Stimulated activated naive CD8-positive, alpha-beta T cell treated with anti-CD3 and anti-CD28 coated beads, Interleukin-15, Interleukin-2, amounts not matched to agents 100 ng/mL and 50 ng/mL, for 24 hours (primary cell): ENCODE measurements at regions not wholly inside any gene's neighbourhood (a gene's known extent, or its start where the extent isn't known, plus 50 kb on each side); places are given as distances from the start of the nearest gene placed in this dataset.
"Not testable (repeated sequence)": the region's sequence is repeated elsewhere in the genome, so short reads cannot be mapped to it uniquely, and the experiment has no call there.

ENCODE experiments used
- H3K27ac Mint-ChIP-seq: one replicate; pipeline ENCODE4 v1.8.0; 2021; ENCODE audit warnings: mild to moderate bottlenecking, mixed read lengths
- H3K27me3 Mint-ChIP-seq: one replicate; pipeline ENCODE4 v1.8.0; 2021; ENCODE audit warnings: mixed read lengths
- H3K36me3 Mint-ChIP-seq: one replicate; pipeline ENCODE4 v1.8.0; 2021; ENCODE audit warnings: low read depth, mixed read lengths
- H3K4me1 Mint-ChIP-seq: one replicate; pipeline ENCODE4 v1.8.0; 2021; ENCODE audit warnings: low read depth, mixed read lengths
- H3K4me3 Mint-ChIP-seq: one replicate; pipeline ENCODE4 v1.8.0; 2021; ENCODE audit warnings: mild to moderate bottlenecking, mixed read lengths
- H3K9me3 Mint-ChIP-seq: one replicate; pipeline ENCODE4 v1.8.0; 2021; ENCODE audit warnings: mixed read lengths

GRCh38 chr13:65336916-65337315, 1893.2 kb downstream of the PCDH9 start:
- Mint-ChIP-seq H3K4me3 (no peak overlapping the region), H3K4me1 (no peaks in the 10 kb centered on the region), H3K9me3 (peaks cover 5% of the 10 kb centered on the region), H3K27me3 (no peaks in the 10 kb centered on the region), H3K27ac (no peak overlapping the region), H3K36me3 (no peaks in the 10 kb centered on the region)

- peaks cover 5% of the 10 kb centered on the region for H3K9me3 Mint-ChIP-seq
- H3K36me3 Mint-ChIP-seq, result no peaks in the 10 kb centered on the region
- no peaks in the 10 kb centered on the region for H3K4me1 Mint-ChIP-seq
- no peaks in the 10 kb centered on the region for H3K27me3 Mint-ChIP-seq
- H3K27ac Mint-ChIP-seq, result no peak overlapping the region
- H3K4me3 Mint-ChIP-seq, result no peak overlapping the region
Observed at GRCh38 chr13:65336087-65336749, 1893.9 kb downstream of the PCDH9 start.

- no peaks in the 10 kb centered on the region for H3K4me1 Mint-ChIP-seq
- H3K27ac Mint-ChIP-seq, result no peak overlapping the region
- no peaks in the 10 kb centered on the region for H3K36me3 Mint-ChIP-seq
- H3K27me3 Mint-ChIP-seq, result no peaks in the 10 kb centered on the region
- H3K4me3 Mint-ChIP-seq, result no peak overlapping the region
- peaks cover 9% of the 10 kb centered on the region for H3K9me3 Mint-ChIP-seq
Observed at GRCh38 chr13:65330691-65331090, 1899.4 kb downstream of the PCDH9 start.

- Mint-ChIP-seq H3K4me3 (no peak overlapping the region), H3K9me3 (peaks cover 9% of the 10 kb centered on the region), H3K27ac (no peak overlapping the region), H3K27me3 (no peaks in the 10 kb centered on the region), H3K36me3 (no peaks in the 10 kb centered on the region), H3K4me1 (no peaks in the 10 kb centered on the region)
Observed at GRCh38 chr13:65330287-65330686, 1899.8 kb downstream of the PCDH9 start.

- H3K27me3 Mint-ChIP-seq, H3K4me1 Mint-ChIP-seq, H3K4me3 Mint-ChIP-seq, H3K9me3 Mint-ChIP-seq, H3K27ac Mint-ChIP-seq, H3K36me3 Mint-ChIP-seq: not testable (repeated sequence)
Observed at GRCh38 chr13:65323192-65323591, 1906.9 kb downstream of the PCDH9 start.

- not testable (repeated sequence) for H3K27me3 Mint-ChIP-seq, H3K4me3 Mint-ChIP-seq, H3K36me3 Mint-ChIP-seq, H3K4me1 Mint-ChIP-seq, H3K9me3 Mint-ChIP-seq, H3K27ac Mint-ChIP-seq
Observed at GRCh38 chr13:65321423-65321822, 1908.7 kb downstream of the PCDH9 start.

- H3K36me3 Mint-ChIP-seq, result no peaks in the 10 kb centered on the region
- peaks cover 10% of the 10 kb centered on the region for H3K9me3 Mint-ChIP-seq
- no peaks in the 10 kb centered on the region for H3K27me3 Mint-ChIP-seq
- no peak overlapping the region for H3K4me3 Mint-ChIP-seq
- no peaks in the 10 kb centered on the region for H3K4me1 Mint-ChIP-seq
- H3K27ac Mint-ChIP-seq, result no peak overlapping the region
Observed at GRCh38 chr13:65314008-65314407, 1916.1 kb downstream of the PCDH9 start.

- peaks cover 10% of the 10 kb centered on the region for H3K9me3 Mint-ChIP-seq
Observed at GRCh38 chr13:65310663-65311328, 1919.3 kb downstream of the PCDH9 start.

GRCh38 chr13:65309906-65310305, 1920.2 kb downstream of the PCDH9 start:
- Mint-ChIP-seq H3K27ac (no peak overlapping the region), H3K4me3 (no peak overlapping the region), H3K36me3 (no peaks in the 10 kb centered on the region), H3K4me1 (no peaks in the 10 kb centered on the region), H3K9me3 (peaks cover 10% of the 10 kb centered on the region), H3K27me3 (no peaks in the 10 kb centered on the region)

More at GRCh38 chr13:65310663-65311328, 1919.3 kb downstream of the PCDH9 start:
- Mint-ChIP-seq H3K4me3 (no peak overlapping the region), H3K27me3 (no peaks in the 10 kb centered on the region), H3K4me1 (no peaks in the 10 kb centered on the region), H3K27ac (no peak overlapping the region), H3K36me3 (no peaks in the 10 kb centered on the region)

- not testable (repeated sequence) for H3K27me3 Mint-ChIP-seq, H3K4me1 Mint-ChIP-seq, H3K27ac Mint-ChIP-seq, H3K4me3 Mint-ChIP-seq, H3K36me3 Mint-ChIP-seq
- H3K9me3 Mint-ChIP-seq, result peaks cover 10% of the 10 kb centered on the region
Observed at GRCh38 chr13:65308729-65309128, 1921.4 kb downstream of the PCDH9 start.

GRCh38 chr13:65307056-65307455, 1923.1 kb downstream of the PCDH9 start:
- peaks cover 6% of the 10 kb centered on the region for H3K9me3 Mint-ChIP-seq
- no peaks in the 10 kb centered on the region for H3K36me3 Mint-ChIP-seq
- H3K4me3 Mint-ChIP-seq, result no peak overlapping the region
- H3K27ac Mint-ChIP-seq, result no peak overlapping the region
- no peaks in the 10 kb centered on the region for H3K27me3 Mint-ChIP-seq
- no peaks in the 10 kb centered on the region for H3K4me1 Mint-ChIP-seq

GRCh38 chr13:65302691-65303090, 1927.4 kb downstream of the PCDH9 start:
- H3K27me3 Mint-ChIP-seq, result no peaks in the 10 kb centered on the region
- H3K4me3 Mint-ChIP-seq, result no peak overlapping the region
- peaks cover 3% of the 10 kb centered on the region for H3K9me3 Mint-ChIP-seq
- no peaks in the 10 kb centered on the region for H3K4me1 Mint-ChIP-seq
- no peaks in the 10 kb centered on the region for H3K36me3 Mint-ChIP-seq
- H3K27ac Mint-ChIP-seq, result no peak overlapping the region

GRCh38 chr13:65301506-65301905, 1928.6 kb downstream of the PCDH9 start:
- Mint-ChIP-seq H3K4me1 (no peaks in the 10 kb centered on the region), H3K27me3 (no peaks in the 10 kb centered on the region), H3K9me3 (peaks cover 3% of the 10 kb centered on the region), H3K27ac (no peak overlapping the region), H3K4me3 (no peak overlapping the region), H3K36me3 (no peaks in the 10 kb centered on the region)

GRCh38 chr13:65300220-65300619, 1929.9 kb downstream of the PCDH9 start:
- H3K4me3 Mint-ChIP-seq, result no peak overlapping the region

GRCh38 chr13:65293530-65294198, 1936.5 kb downstream of the PCDH9 start:
- H3K4me1 Mint-ChIP-seq, result no peaks in the 10 kb centered on the region
- no peaks in the 10 kb centered on the region for H3K36me3 Mint-ChIP-seq
- no peaks in the 10 kb centered on the region for H3K27me3 Mint-ChIP-seq
- H3K4me3 Mint-ChIP-seq, result no peak overlapping the region
- H3K9me3 Mint-ChIP-seq, result peaks cover 19% of the 10 kb centered on the region
- no peak overlapping the region for H3K27ac Mint-ChIP-seq

More at GRCh38 chr13:65300220-65300619, 1929.9 kb downstream of the PCDH9 start:
- Mint-ChIP-seq H3K9me3 (peaks cover 8% of the 10 kb centered on the region), H3K4me1 (no peaks in the 10 kb centered on the region), H3K27ac (no peak overlapping the region), H3K36me3 (no peaks in the 10 kb centered on the region), H3K27me3 (no peaks in the 10 kb centered on the region)
